HEK293 (cell line): ENCODE measurements at regions not wholly inside any gene's neighbourhood (a gene's known extent, or its start where the extent isn't known, plus 50 kb on each side); places are given as distances from the start of the nearest gene placed in this dataset.
A peak's percentile ranks its signal among the peaks of the same experiment; 100 is the strongest.

ENCODE experiments used
- CTCF ChIA-PET: fragments of 350-600 bp; formaldehyde crosslinking; extraction: SDS; loops from one replicate; lab custom pipeline; 2021; ENCODE audit warnings: antibody characterized with exemption; lab: Yijun Ruan, JAX
- POLR2A ChIA-PET: fragments of 300-600 bp; formaldehyde crosslinking; extraction: SDS; loops from one replicate; lab custom pipeline; 2020; ENCODE audit warnings: antibody characterized with exemption, inconsistent platforms; lab: Yijun Ruan, JAX
- H3K27ac ChIP-seq: fragments of 200-500 bp; sonication (Bioruptor generic); 2 replicates; pipeline ENCODE4 v1.5.1; 2014; ENCODE audit warnings: low read depth, low read length, control low read depth, inconsistent platforms; ENCODE audit errors: extremely low read depth
- H3K36me3 ChIP-seq, 2 experiments: fragments of 200-500 bp in 1 of 2; sonication (Bioruptor generic) in 1 of 2; 1 replicate in 1 of 2; 2 replicates in 1 of 2; pipeline ENCODE4 v1.5.1; 2014 to 2017; ENCODE audit warnings: inconsistent platforms in 2 of 2, low read length in 2 of 2; ENCODE audit not compliant: control insufficient read depth in 2 of 2, insufficient read depth in 1 of 2
- H3K4me1 ChIP-seq: fragments of 200-500 bp; sonication (Bioruptor generic); 2 replicates; pipeline ENCODE4 v1.5.1; 2014; ENCODE audit warnings: mild to moderate bottlenecking, low read length, inconsistent platforms; ENCODE audit not compliant: control insufficient read depth, insufficient read depth
- H3K4me3 ChIP-seq: 2 replicates; pipeline ENCODE4 v1.5.1; 2011; ENCODE audit warnings: low read depth, mild to moderate bottlenecking, control low read depth, low read length, moderate library complexity
- H3K9me3 ChIP-seq: fragments of 200-500 bp; sonication (Bioruptor generic); 2 replicates; pipeline ENCODE4 v1.5.1; 2014; ENCODE audit warnings: low read depth, low read length, inconsistent platforms; ENCODE audit not compliant: control insufficient read depth, insufficient read depth
- GLI4 ChIP-seq: fragments of 450-650 bp; formaldehyde crosslinking; IDR thresholded peaks from 2 replicates; pipeline ENCODE4 v1.5.1; 2016; ENCODE audit warnings: missing biosample characterization, missing genetic modification characterization
- KLF16 ChIP-seq: fragments of 450-650 bp; formaldehyde crosslinking; IDR thresholded peaks from 2 replicates; pipeline ENCODE4 v1.5.1; 2017; ENCODE audit warnings: missing biosample characterization, missing genetic modification characterization
- OSR2 ChIP-seq: fragments of 450-650 bp; formaldehyde crosslinking; IDR thresholded peaks from 2 replicates; pipeline ENCODE4 v1.5.1; 2016; ENCODE audit warnings: missing biosample characterization, missing genetic modification characterization
- PATZ1 ChIP-seq: fragments of 450-650 bp; formaldehyde crosslinking; IDR thresholded peaks from 2 replicates; pipeline ENCODE4 v1.5.1; 2016; ENCODE audit warnings: missing biosample characterization, missing genetic modification characterization
- PRDM1 ChIP-seq: fragments of 450-650 bp; formaldehyde crosslinking; IDR thresholded peaks from 2 replicates; pipeline ENCODE4; 2016; ENCODE audit warnings: missing biosample characterization, missing genetic modification characterization
- PRDM10 ChIP-seq: fragments of 450-650 bp; formaldehyde crosslinking; IDR thresholded peaks from 2 replicates; pipeline ENCODE4 v1.5.1; 2016; ENCODE audit warnings: missing biosample characterization, missing genetic modification characterization
- SCRT2 ChIP-seq: fragments of 450-650 bp; formaldehyde crosslinking; IDR thresholded peaks from 2 replicates; pipeline ENCODE4 v1.5.1; 2016; ENCODE audit warnings: missing biosample characterization, missing genetic modification characterization
- TSHZ1 ChIP-seq: fragments of 450-650 bp; formaldehyde crosslinking; IDR thresholded peaks from 2 replicates; pipeline ENCODE4 v1.5.1; 2016; ENCODE audit warnings: missing biosample characterization, missing genetic modification characterization, borderline replicate concordance
- YY1 ChIP-seq: fragments of 450-650 bp; formaldehyde crosslinking; IDR thresholded peaks from 2 replicates; pipeline ENCODE4 v1.5.1; 2018; ENCODE audit warnings: missing biosample characterization, missing genetic modification characterization
- ZBTB10 ChIP-seq: fragments of 450-650 bp; formaldehyde crosslinking; IDR thresholded peaks from 2 replicates; pipeline ENCODE4 v1.5.1; 2016; ENCODE audit warnings: missing biosample characterization, missing genetic modification characterization
- ZBTB20 ChIP-seq: fragments of 450-650 bp; formaldehyde crosslinking; IDR thresholded peaks from 2 replicates; pipeline ENCODE4 v1.5.1; 2016; ENCODE audit warnings: missing biosample characterization, missing genetic modification characterization
- ZBTB44 ChIP-seq: fragments of 450-650 bp; IDR thresholded peaks from 2 replicates; pipeline ENCODE4 v1.5.1; 2018; ENCODE audit warnings: missing biosample characterization, mild to moderate bottlenecking, missing genetic modification characterization
- ZFHX2 ChIP-seq: fragments of 450-650 bp; formaldehyde crosslinking; conservative IDR thresholded peaks from 2 replicates; pipeline ENCODE4 v1.5.1; 2016; ENCODE audit warnings: missing biosample characterization, missing genetic modification characterization
- ZNF112 ChIP-seq: fragments of 450-650 bp; formaldehyde crosslinking; IDR thresholded peaks from 2 replicates; pipeline ENCODE4 v1.5.0; 2017; ENCODE audit warnings: missing biosample characterization, missing genetic modification characterization
- ZNF138 ChIP-seq: fragments of 450-650 bp; formaldehyde crosslinking; IDR thresholded peaks from 2 replicates; pipeline ENCODE4 v1.5.1; 2016; ENCODE audit warnings: missing biosample characterization, missing genetic modification characterization, borderline replicate concordance
- ZNF174 ChIP-seq: fragments of 450-650 bp; formaldehyde crosslinking; IDR thresholded peaks from 2 replicates; pipeline ENCODE4 v1.5.0; 2017; ENCODE audit warnings: missing biosample characterization, mild to moderate bottlenecking, missing genetic modification characterization
- ZNF24 ChIP-seq: fragments of 450-650 bp; formaldehyde crosslinking; IDR thresholded peaks from 2 replicates; pipeline ENCODE4 v1.5.1; 2016; ENCODE audit warnings: missing biosample characterization, missing genetic modification characterization
- ZNF266 ChIP-seq: fragments of 450-650 bp; formaldehyde crosslinking; IDR thresholded peaks from 2 replicates; pipeline ENCODE4 v1.5.1; 2016; ENCODE audit warnings: missing biosample characterization, missing genetic modification characterization, low read depth
- ZNF366 ChIP-seq: fragments of 450-650 bp; formaldehyde crosslinking; conservative IDR thresholded peaks from 2 replicates; pipeline ENCODE4 v1.5.1; 2016; ENCODE audit warnings: missing biosample characterization, missing genetic modification characterization
- ZNF510 ChIP-seq: fragments of 450-650 bp; formaldehyde crosslinking; IDR thresholded peaks from 2 replicates; pipeline ENCODE4 v1.5.1; 2018; ENCODE audit warnings: mild to moderate bottlenecking, missing genetic modification characterization, missing biosample characterization; ENCODE audit not compliant: insufficient replicate concordance
- ZNF529 ChIP-seq: fragments of 450-650 bp; formaldehyde crosslinking; IDR thresholded peaks from 2 replicates; pipeline ENCODE4 v1.5.1; 2017; ENCODE audit warnings: missing genetic modification characterization, missing biosample characterization; ENCODE audit not compliant: insufficient replicate concordance
- ZNF600 ChIP-seq: fragments of 450-650 bp; formaldehyde crosslinking; IDR thresholded peaks from 2 replicates; pipeline ENCODE4 v1.5.1; 2016; ENCODE audit warnings: missing biosample characterization, missing genetic modification characterization
- ZNF776 ChIP-seq: fragments of 450-650 bp; formaldehyde crosslinking; IDR thresholded peaks from 2 replicates; pipeline ENCODE4 v1.5.0; 2017; ENCODE audit warnings: missing biosample characterization, missing genetic modification characterization, borderline replicate concordance

GRCh38 chr10:22481687-22482539 is 136.6 kb downstream of the SPAG6 start:
- no peaks in the 10 kb centered on the region for H3K36me3 ChIP-seq
- peak overlapping the region; percentile 28; the same call in 1 of the 2 replicates for H3K27ac ChIP-seq
- H3K4me1 ChIP-seq, result peaks cover 7% of the 10 kb centered on the region; the same call in 1 of the 2 replicates
- ChIA-PET CTCF (no interaction called here), POLR2A (no interaction called here)
- no peak overlapping the region for H3K4me3 ChIP-seq
- no peaks in the 10 kb centered on the region for H3K9me3 ChIP-seq
- no peak for TF ChIP-seq GLI4 (tag by site-specific recombination)
- TF ChIP-seq OSR2 (tag by site-specific recombination), result peak; percentile 66; the same call in 1 of the 2 replicates
- no peak for TF ChIP-seq ZNF174 (tag by site-specific recombination)
- no peak for TF ChIP-seq ZNF266 (tag by site-specific recombination)
- no peak for TF ChIP-seq KLF16 (tag by site-specific recombination)
- no peak for TF ChIP-seq ZNF24 (tag by site-specific recombination)
- TF ChIP-seq ZFHX2 (tag by site-specific recombination), result no peak
- TF ChIP-seq ZBTB10, result no peak
- no peak for TF ChIP-seq TSHZ1 (tag by site-specific recombination)
- TF ChIP-seq YY1 (tag by site-specific recombination), result no peak
- TF ChIP-seq PRDM1 (tag by site-specific recombination), result peak; percentile 84
- TF ChIP-seq PATZ1, result 0 out of 2 replicates have a peak, but pooled peaks have one; percentile 23
- peak; percentile 59; the same call in 1 of the 2 replicates for TF ChIP-seq ZBTB20 (tag by site-specific recombination)
- TF ChIP-seq ZNF776 (tag by site-specific recombination), result no peak
- peak; percentile 82 for TF ChIP-seq PRDM10
- no peak for TF ChIP-seq ZNF529 (tag by site-specific recombination)
- TF ChIP-seq ZNF600 (tag by site-specific recombination), result no peak
- peak; percentile 18; the same call in 1 of the 2 replicates for TF ChIP-seq ZNF366 (tag by site-specific recombination)
- no peak for TF ChIP-seq ZNF138 (tag by site-specific recombination)
- TF ChIP-seq ZBTB44, result no peak
- 0 out of 2 replicates have a peak, but pooled peaks have one; percentile 11 for TF ChIP-seq SCRT2 (tag by site-specific recombination)
- TF ChIP-seq ZNF112, result no peak
- TF ChIP-seq ZNF510 (tag by site-specific recombination), result no peak
